Muscle layer of duodenum (tissue), 2 donors: ENCODE measurements at regions not wholly inside any gene's neighbourhood (a gene's known extent, or its start where the extent isn't known, plus 50 kb on each side); places are given as distances from the start of the nearest gene placed in this dataset.

Experiments
- H3K27ac ChIP-seq: one replicate; pipeline ENCODE4 v1.7.0; 2013; ENCODE audit warnings: mild to moderate bottlenecking, low read length
- H3K27me3 ChIP-seq: one replicate; pipeline ENCODE4 v1.7.0; 2013; ENCODE audit warnings: low read depth, mild to moderate bottlenecking, control low read depth, low read length
- H3K36me3 ChIP-seq, 2 donors: one replicate each; pipeline ENCODE4 v1.7.0; 2013; ENCODE audit warnings: low read length in 2 of 2, control low read depth in 1 of 2, mild to moderate bottlenecking in 1 of 2; ENCODE audit not compliant: insufficient read depth in 2 of 2, control insufficient read depth in 1 of 2
- H3K4me1 ChIP-seq, 2 donors: one replicate each; pipeline ENCODE4 v1.7.0; 2013; ENCODE audit warnings: low read length in 2 of 2, mild to moderate bottlenecking in 2 of 2, control low read depth in 1 of 2, moderate library complexity in 1 of 2; ENCODE audit not compliant: insufficient read depth in 2 of 2, control insufficient read depth in 1 of 2
- H3K4me3 ChIP-seq, 2 donors: one replicate each; pipeline ENCODE4 v1.7.0; 2013; ENCODE audit warnings: low read length in 2 of 2, low read depth in 1 of 2, mild to moderate bottlenecking in 1 of 2
- H3K9me3 ChIP-seq, 2 donors: one replicate each; pipeline ENCODE4 v1.7.0; 2013; ENCODE audit warnings: low read length in 2 of 2, control low read depth in 1 of 2, mild to moderate bottlenecking in 1 of 2; ENCODE audit not compliant: control insufficient read depth in 1 of 2
- donor health status: healthy.

DNA sequence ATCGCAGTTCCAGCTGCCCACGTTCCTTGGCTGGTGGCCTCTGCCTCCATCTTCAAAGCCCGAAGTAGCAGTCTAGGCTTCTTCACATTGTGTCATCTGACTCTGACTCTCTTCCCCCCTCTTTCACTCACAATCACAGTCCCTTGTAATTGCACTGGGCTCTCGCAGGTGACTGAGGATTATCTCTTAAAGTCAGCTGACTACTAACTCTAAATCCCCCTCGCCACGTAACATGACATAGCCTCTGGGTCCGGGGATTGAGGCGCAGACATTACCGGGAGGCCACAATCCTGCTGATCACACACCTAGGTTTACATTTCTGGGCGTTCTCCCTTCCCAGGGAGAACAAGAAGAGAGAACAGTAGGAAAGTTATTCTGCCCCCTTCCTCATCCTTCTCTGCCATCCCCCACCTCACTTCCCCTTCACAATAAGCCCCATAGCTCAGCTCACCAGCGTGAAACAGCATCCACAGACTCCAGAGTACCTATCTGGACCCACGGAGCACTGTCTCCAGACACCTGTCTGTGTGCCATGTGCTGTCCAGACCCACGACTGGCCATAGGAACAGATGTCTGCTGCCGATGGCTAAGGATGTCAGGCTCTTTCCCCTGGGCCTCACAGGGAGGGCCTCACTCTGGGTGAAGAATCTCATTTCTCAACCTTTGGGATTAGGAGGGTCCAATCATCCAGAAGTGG lies 64.3 kb upstream of the FZD7 start:
- Histone ChIP-seq H3K4me1 (no peaks in the 10 kb centered on the region), H3K27me3 (no peaks in the 10 kb centered on the region), H3K4me3 (no peak overlapping the region), H3K9me3 (no peaks in the 10 kb centered on the region), H3K36me3 (no peaks in the 10 kb centered on the region), H3K27ac (peak overlapping the region; percentile 46)

DNA sequence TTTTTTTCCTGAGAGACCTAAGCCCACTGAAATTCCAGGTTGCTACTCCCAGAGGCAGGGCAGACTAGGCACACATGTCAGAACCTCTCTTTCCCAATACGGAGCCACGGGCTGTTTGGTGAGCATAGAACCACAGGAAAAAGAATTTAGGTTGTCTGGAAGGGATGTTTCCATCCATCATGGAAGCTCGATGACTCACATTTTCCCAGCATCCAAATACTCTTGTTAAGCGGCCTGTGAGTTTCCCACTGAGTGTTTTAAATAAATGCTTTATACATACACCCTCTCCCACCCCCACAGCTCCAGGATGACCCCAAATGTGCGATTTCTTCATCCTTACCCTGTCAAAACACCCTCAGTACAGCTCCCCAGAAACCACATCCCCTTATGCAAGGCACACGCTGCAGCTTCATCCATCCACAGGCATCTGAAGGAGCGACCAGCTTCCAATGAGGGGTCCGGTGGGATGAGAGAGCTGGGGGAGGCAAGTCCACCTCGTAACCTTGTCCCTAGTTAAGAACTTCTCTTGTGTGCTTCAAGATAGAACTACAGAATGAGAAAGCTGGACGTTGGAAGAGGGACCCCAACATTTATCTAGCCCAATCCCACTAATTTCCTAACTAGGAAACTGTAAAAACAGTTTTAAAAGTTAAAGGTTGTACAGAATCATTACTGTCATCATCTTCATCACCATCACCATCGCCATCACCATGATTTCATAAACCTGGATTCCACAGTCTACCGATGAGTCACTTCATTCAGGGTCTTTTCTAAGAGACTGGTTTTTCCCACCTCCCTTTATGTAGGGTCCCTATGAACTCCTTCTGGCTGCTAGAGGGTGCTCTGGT lies 63.5 kb upstream of the FZD7 start:
- Histone ChIP-seq H3K27me3 (no peaks in the 10 kb centered on the region), H3K36me3 (no peaks in the 10 kb centered on the region), H3K4me3 (no peak overlapping the region), H3K27ac (peak overlapping the region; percentile 52), H3K4me1 (no peaks in the 10 kb centered on the region), H3K9me3 (no peaks in the 10 kb centered on the region)

DNA sequence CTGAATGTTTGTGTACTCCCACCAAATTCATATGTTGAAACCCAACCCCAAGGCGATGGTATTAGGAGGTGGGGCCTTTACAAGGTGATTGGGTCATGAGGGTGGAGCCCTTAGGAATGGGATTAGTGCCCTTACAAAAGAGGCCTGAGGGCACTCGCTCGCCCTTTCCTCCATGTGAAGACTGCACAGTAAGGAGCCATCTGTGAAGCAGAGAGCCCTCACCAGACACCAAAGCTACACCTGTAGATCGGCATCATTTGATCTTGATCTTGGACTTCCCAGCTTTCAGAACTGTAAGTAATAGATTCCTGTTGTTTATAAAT lies 62.9 kb upstream of the FZD7 start:
- no peak overlapping the region for H3K4me3 ChIP-seq
- H3K36me3 ChIP-seq: no peaks in the 10 kb centered on the region
- no peaks in the 10 kb centered on the region for H3K4me1 ChIP-seq
- no peak overlapping the region for H3K27ac ChIP-seq
- H3K9me3 ChIP-seq: no peaks in the 10 kb centered on the region
- H3K27me3 ChIP-seq: no peaks in the 10 kb centered on the region

DNA sequence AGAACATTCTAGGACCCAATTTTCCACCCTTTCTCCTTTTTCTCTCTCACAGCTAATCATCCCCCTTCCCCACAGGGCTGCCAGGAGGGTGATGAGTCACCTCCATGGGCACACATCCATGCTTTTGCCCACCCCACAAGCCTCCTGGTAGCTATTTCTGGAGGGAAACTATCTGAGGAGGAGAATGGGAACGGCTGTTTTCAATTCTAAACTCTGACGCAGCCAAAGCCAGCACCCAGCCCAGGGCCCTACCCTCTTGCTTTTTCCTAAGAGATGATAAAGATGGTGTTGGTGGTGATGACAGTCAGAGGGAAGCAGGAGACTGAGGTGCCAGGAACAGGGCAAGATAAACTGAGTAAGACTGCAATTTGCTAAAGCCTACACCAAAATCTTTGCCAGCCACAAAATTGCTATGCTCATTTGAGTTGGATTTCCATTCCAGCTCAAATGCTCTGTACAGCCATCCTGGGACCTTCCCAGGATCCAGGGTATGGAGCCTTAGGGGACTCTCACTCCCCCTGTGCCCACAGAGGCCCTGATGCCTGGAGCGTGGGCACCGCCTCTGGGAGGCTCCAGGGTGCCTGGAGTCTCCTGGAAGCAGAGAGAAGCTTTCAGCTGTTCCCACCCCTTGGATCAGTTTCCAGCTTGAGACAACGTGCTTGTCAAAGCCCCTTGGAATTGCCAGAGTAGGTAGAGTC lies 62.0 kb upstream of the FZD7 start:
- H3K27me3 ChIP-seq: no peaks in the 10 kb centered on the region
- H3K36me3 ChIP-seq: no peaks in the 10 kb centered on the region
- H3K27ac ChIP-seq: no peak overlapping the region
- H3K4me1 ChIP-seq: no peaks in the 10 kb centered on the region
- H3K4me3 ChIP-seq: no peak overlapping the region
- no peaks in the 10 kb centered on the region for H3K9me3 ChIP-seq

DNA sequence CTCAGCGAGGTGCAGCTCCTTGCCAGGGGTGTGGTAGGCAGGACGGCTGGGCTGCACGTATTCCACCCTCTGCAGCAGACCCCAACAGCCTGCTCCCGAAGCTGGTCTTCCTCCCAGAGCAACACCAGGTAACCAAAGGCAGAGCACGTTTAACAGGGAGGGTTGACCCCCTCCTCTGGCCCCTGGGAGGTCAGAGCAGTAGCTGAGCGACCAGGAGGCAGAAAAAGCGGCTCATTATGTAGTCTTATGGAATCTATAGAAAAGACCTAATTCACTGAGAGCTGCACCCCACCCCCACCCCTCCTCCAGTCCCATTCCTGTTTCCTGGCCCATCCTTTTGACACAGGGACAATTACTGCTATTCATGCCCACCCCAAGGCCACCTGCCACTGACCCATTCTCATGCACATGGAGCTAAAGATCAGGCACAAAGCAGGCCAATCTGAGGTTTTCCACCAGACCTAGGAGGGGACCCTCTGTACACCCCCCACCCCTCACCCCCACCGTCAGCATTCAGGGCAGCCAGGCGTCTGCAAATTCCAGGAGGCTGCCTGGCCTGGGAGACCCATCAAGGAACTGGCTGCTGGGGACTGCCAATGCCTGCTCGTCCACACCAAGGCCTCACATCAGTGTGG lies 60.9 kb upstream of the FZD7 start:
- H3K27ac ChIP-seq: no peak overlapping the region
- H3K4me1 ChIP-seq: no peaks in the 10 kb centered on the region
- H3K4me3 ChIP-seq: no peak overlapping the region
- no peaks in the 10 kb centered on the region for H3K27me3 ChIP-seq
- H3K36me3 ChIP-seq: no peaks in the 10 kb centered on the region
- H3K9me3 ChIP-seq: no peaks in the 10 kb centered on the region

DNA sequence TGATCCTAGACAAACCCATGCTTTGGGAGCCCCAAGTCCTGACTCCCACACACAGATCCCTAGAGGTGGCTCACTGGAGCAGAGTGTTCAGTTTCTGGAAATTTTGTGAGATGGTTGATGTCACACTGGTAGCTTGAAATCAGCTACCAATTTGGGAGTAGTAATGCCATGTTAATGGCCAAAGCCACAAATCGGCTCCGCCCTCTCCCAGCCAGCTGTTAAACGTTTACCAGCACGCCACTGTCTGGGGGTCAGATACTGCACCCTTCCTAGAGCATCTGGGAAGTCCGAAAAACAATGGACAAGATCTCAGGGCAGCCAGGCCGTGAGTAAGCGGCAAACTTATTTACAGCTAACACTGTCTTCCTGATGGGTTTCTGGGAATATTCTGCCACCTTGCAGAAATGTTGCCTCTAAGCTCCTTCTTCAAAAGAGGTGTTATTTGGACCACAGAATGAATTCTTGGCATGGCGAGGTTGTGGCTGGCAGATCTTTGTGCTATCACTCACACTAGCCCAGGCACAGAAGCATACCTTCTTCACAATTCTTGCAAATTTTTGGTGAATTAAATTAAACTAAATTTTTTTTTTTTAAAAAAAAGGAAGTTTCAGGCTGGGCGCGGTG lies 60.2 kb upstream of the FZD7 start:
- Histone ChIP-seq H3K9me3 (no peaks in the 10 kb centered on the region), H3K36me3 (no peaks in the 10 kb centered on the region), H3K4me1 (no peaks in the 10 kb centered on the region), H3K27me3 (no peaks in the 10 kb centered on the region), H3K4me3 (no peak overlapping the region), H3K27ac (no peak overlapping the region)

DNA sequence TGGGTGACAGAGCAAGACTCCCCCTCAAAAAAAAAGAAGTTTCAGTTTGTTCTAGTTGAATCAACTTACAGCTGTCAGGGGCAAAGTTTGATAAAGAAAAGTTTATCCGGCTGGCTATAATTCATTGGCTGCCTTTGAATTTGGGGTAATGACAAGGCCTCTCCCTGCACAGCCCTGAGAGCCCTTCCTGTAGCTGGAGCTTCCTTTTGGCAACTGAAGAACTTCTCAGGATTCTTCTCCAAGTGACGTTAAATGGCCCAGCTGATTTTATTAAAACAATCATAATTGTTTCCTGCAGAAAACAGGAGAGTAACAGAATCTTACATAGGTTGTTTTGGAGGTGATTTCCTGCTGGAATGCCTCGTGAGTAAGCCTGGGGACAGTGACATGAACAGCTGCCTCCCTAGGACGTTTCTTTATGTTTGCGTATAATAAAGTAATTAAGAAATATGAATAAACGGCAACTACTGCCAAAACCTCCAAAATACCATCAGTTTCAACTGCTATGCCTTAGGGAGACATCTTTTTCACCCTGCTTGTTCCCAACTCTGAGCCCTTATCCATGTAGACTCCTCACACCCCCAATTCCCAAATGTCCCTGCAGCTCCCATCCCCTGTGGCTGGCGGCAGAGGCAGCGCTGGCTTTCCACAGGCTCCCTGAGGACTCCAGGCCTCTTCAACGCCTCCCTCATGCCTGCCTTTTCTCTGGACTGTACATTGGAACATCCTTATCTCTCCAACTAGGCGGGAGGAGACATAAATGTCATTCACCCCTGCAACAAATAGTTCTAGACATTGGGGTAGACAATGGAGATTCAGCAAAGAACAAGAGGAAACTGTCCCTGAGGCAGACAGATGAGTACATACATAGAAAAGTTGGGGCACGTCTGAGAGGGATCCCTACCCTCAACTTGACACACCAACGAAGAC lies 59.2 kb upstream of the FZD7 start:
- Histone ChIP-seq H3K36me3 (no peaks in the 10 kb centered on the region), H3K4me3 (no peak overlapping the region), H3K27me3 (no peaks in the 10 kb centered on the region), H3K9me3 (no peaks in the 10 kb centered on the region), H3K4me1 (no peaks in the 10 kb centered on the region), H3K27ac (no peak overlapping the region)

DNA sequence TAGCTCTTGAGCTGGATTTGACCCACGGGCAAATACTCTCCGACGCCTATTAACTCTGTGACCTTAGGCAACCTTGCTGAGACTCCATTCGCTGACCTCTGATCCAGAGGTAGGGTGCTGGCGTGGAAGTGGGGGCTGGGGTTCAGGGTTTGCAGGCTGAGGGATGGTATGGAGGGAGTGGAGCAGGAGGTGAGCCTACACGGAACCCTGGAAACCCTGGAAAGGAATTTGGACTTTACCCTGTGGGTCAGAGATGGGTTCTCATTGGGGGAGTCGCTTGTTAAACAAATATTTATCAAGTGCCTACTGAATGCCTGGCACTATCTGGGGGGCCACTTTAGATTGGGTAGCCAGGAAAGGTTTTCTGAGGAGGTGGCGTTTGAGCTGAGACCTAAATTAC lies 58.2 kb upstream of the FZD7 start:
- H3K4me3 ChIP-seq: no peak overlapping the region
- H3K36me3 ChIP-seq: no peaks in the 10 kb centered on the region
- no peaks in the 10 kb centered on the region for H3K9me3 ChIP-seq
- H3K27me3 ChIP-seq: no peaks in the 10 kb centered on the region
- no peaks in the 10 kb centered on the region for H3K4me1 ChIP-seq
- H3K27ac ChIP-seq: no peak overlapping the region

DNA sequence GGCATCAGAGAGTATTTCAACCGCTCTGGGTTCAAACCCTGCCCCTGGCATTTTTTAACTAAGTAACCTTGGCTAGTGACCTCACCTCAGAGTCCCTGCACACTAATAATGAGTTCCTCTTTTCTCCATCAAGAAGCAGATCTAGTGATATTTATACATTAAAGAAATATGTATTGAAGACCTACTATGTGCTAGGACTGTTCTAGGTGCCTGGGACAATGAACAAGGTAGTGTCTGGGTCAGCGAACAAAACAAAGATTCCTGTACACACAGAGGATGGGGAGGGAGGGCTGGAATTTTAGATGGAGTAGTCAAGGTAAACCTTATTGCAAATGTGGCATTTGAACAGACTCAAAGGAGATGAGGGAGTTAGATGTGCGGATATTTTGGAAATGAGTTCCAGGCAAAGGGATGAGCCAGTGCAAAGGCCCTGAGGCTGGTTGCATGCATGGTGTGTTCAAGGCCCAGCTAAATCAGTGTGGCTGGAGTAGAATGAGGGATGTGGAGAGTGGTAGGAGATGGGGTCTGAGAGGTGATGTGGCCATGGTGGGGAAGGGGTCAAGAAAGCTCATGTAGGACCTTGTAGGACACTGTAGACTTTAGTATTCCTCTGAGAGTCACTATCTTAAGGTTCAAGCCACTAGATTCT lies 57.6 kb upstream of the FZD7 start:
- Histone ChIP-seq H3K9me3 (no peaks in the 10 kb centered on the region), H3K4me1 (no peaks in the 10 kb centered on the region), H3K36me3 (no peaks in the 10 kb centered on the region), H3K27me3 (no peaks in the 10 kb centered on the region), H3K4me3 (no peak overlapping the region), H3K27ac (no peak overlapping the region)

DNA sequence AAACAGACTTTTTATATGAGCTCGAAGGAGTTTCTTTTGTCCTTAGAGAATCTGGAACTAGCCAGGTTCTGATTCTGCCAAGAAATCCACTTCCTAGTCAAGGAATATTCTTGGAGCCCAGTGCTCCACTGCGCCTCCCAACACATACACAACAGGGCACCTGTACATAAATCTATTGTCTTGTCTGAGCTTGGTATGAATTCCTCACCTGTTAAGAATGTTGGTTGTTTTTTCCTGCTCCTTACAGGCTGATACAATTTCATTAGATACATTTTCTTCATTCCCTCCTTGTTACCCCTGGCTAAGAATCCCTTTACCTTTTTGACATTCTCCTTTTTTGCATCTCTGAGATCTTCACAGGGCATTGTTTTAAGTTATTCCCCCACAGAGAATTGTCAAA lies 56.0 kb upstream of the FZD7 start:
- Histone ChIP-seq H3K36me3 (no peaks in the 10 kb centered on the region), H3K27ac (no peak overlapping the region), H3K9me3 (no peaks in the 10 kb centered on the region), H3K4me1 (no peaks in the 10 kb centered on the region), H3K4me3 (no peak overlapping the region), H3K27me3 (no peaks in the 10 kb centered on the region)
